GM21619 (cell line): ENCODE measurements at regions not wholly inside any gene's neighbourhood (a gene's known extent, or its start where the extent isn't known, plus 50 kb on each side); places are given as distances from the start of the nearest gene placed in this dataset.

Source experiments
- ATAC-seq: cut with Tn5 transposase; IDR thresholded peaks from one replicate; pipeline ENCODE4 v1.9.1; 2021; ENCODE audit not compliant: unreplicated experiment

DNA sequence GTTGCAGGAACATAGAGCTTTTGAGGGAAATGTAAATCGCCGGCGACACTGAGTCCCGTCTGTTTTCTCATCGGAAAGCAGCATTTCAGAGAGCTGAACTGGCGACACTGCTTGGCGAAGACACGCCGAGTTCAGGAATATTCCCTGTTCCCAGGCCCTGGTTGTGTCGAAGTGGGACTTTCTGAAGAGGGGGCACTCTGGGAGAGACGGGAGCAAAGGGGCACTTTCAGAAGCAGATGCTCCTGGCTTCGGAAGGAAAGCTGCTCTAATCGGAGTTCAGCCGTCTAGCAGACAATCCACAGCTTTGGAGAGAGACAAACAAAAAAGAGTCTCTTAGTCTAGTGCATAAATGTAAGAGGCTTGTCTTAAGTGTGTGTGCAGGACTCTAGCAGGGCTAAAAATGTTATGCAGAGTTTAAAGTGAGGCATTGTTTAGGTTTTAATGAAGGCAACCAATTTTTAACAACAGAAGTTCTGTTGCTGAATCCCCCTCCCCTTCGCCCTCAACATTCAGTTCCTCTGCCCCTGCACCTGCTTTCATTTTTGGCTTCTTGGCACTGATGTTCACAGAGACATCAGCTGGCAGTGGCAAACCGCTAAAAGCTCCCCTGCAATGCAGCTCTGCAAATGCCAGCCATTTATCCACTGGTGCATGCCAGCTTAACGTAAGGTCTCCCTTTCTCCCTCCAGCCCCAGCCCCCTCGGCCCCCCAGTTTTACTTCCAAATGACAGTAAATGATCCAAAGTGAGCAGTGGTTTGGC, 289.5 kb upstream of the MPDZ start:
- no peak for ATAC-seq

- no peak for ATAC-seq
Measured at GRCh38 chr9:13568405-13568804, 288.9 kb upstream of the MPDZ start.

- ATAC-seq: no peak
Measured at GRCh38 chr9:13567833-13568232, 288.3 kb upstream of the MPDZ start.

- ATAC-seq: no peak
Measured at GRCh38 chr9:13557746-13558145, 278.3 kb upstream of the MPDZ start.

- ATAC-seq: no peak
Measured at GRCh38 chr9:13556656-13557055, 277.2 kb upstream of the MPDZ start.

GRCh38 chr9:13555989-13556500, 276.6 kb upstream of the MPDZ start:
- ATAC-seq: no peak

- ATAC-seq: no peak
Measured at GRCh38 chr9:13555516-13555915, 276.0 kb upstream of the MPDZ start.

GRCh38 chr9:13554626-13555025, 275.1 kb upstream of the MPDZ start:
- ATAC-seq: no peak

GRCh38 chr9:13552606-13553215, 273.2 kb upstream of the MPDZ start:
- ATAC-seq: no peak

DNA sequence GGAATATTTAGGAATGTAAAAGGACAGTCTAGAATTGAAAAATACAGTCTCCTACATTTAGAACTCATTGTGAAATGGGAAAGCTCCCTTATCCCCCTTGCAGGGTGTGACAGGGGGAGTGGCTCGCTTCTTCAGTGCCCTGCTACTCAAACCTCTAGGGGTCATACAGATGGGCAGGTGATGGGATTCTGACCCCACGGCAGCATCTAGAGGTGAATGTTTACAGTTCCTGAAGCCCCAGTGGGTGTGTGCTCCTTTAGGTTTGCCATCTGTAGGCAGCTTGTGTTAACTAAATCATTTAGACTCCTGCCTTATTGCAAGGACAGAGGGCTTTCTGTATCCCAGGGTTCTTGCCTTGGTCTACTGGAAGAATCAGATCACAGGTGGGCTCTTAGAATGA, 271.0 kb upstream of the MPDZ start:
- ATAC-seq: no peak

DNA sequence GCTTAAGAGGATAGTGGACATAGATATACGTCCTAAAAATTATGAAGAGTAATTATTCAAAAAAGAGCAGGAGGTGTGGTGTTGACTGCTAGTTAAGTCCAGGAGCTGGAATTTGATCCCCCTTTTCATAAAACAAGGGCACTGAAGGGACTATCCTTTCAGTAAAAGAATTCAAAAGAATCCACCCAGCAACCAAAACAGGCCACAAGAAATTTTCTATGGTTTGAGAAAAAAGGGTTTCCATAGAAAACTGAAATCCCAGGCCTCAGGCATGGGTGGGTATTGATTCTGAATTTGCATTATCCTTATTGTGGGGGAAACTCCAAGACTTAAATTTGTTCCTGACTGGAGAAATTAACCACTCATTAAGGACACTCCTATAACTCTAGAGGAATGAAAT, 269.0 kb upstream of the MPDZ start:
- no peak for ATAC-seq

GRCh38 chr9:13535141-13535540, 255.6 kb upstream of the MPDZ start:
- no peak for ATAC-seq

- ATAC-seq: no peak
Measured at GRCh38 chr9:13534006-13534405, 254.5 kb upstream of the MPDZ start.

DNA sequence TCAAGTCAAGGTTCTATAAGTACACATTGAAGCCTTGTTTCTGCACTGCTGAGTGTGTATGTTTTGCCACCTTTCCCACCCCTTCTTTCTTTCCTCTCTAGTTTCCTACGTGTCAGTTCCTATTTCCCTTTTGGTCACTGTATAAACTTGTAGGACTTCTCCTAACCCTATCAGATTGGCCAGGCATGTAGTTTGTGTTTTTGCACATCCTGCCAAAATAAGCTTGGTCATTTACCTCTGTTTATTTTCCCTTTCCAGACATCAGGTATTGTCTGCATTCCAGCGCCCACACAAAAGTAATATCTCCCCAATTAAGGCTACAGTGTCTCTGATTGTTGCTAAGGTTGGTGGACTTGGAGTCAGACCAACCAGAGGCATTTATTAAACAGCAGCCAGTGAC, 252.9 kb upstream of the MPDZ start:
- no peak for ATAC-seq

DNA sequence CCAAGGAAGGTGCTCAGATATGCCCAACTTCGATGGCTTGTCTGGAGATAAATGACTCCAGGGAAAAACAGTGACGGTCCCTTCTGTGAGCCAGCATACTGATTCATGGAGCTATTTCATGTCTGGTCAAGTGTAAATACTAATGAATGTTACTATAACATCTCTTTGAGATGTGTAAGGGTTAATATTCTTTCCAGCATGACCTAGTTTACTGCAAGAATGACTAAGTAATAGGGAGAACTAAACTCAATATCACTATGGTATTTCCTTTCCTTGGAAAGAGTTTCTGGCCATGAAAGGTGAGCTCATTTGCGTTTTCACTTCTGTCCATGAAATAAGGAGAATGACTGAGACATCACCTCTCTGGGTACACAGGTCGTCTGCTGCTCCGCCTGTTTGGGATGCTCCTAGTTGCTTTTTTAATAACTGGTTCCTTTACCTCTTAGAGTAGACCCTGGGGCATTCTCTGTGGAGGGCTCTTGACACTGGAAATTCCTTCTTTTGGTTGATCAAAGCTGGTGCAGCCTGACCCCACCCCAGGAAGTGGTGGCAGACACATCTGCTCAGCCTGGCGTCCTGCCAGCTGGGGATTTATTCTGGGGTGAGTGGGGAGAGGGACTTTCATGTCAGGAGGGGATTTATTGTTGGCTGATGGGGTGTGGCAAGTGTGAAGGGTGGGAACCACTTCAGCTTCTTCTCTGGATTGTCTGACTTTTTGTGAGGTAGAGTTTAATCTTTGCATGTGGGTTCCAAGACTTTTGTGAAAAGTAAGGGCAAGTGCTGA, 250.0 kb upstream of the MPDZ start:
- ATAC-seq: no peak

DNA sequence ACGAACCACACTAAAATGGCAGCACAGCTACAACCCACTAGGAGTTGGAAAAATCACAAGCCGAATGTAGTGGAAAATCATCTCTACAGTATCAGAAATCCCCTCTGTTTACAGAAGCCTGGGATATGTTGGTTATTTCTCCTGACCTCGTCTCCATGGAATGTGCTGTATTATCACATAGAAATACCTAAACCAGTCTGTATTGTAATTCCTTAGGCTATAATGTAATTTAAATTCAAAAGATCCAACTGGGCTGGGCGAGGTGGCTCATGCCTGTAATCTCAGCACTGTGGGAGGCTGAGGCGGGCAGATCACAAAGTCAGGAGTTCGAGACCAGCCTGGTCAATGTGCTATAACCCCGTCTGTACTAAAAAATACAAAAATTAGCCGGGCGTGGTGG, 244.8 kb upstream of the MPDZ start:
- ATAC-seq: no peak

GRCh38 chr9:13520069-13520468, 240.6 kb upstream of the MPDZ start:
- ATAC-seq: no peak

GRCh38 chr9:13513716-13514444, 234.4 kb upstream of the MPDZ start:
- ATAC-seq: no peak

- ATAC-seq: no peak
Measured at GRCh38 chr9:13513286-13513685, 233.8 kb upstream of the MPDZ start.

DNA sequence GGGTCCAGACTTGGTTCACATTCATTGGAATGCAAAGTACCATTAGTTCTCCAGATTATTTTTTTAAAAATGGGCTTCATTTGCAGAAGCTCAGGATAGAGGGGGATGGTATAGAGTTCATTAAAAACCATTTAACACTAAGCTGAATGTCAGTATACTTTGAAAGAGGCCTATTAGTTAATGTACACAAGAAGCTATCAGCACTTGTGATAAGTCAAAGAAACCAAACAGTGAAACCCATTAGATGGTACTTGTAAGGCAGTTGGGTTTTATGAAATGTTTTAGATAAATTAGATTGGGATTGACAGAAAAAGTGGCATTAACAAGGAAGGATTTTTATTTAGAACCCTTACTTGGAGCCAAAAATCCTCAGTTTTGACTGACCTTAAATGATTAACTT, 229.2 kb upstream of the MPDZ start:
- ATAC-seq: no peak

GRCh38 chr9:13508086-13508485, 228.6 kb upstream of the MPDZ start:
- ATAC-seq: no peak
